CD4-positive, alpha-beta T cell (primary cell): ENCODE measurements at regions not wholly inside any gene's neighbourhood (a gene's known extent, or its start where the extent isn't known, plus 50 kb on each side); places are given as distances from the start of the nearest gene placed in this dataset.

Experiments used
- ATAC-seq: fragments of 200-7000 bp; cut with Tn5 transposase; one replicate; pipeline ENCODE4 v1.10.0; 2022; ENCODE audit warnings: mild to moderate bottlenecking; ENCODE audit not compliant: poor library complexity
- CTCF ChIA-PET: fragments of 350-600 bp; sonication (Branson Sonifier 250); formaldehyde crosslinking; loops from one replicate; lab custom pipeline; 2021; ENCODE audit warnings: antibody characterized with exemption, inconsistent platforms; lab: Charles Lee
- POLR2A ChIA-PET: fragments of 350-600 bp; sonication (Branson Sonifier 250); formaldehyde crosslinking; loops from one replicate; lab custom pipeline; 2021; ENCODE audit warnings: antibody characterized with exemption, inconsistent platforms; lab: Charles Lee
- DNase-seq, 14 experiments: peaks; one replicate each; pipeline ENCODE4 v3.0.0-alpha.2; 2013 to 2020; ENCODE audit warnings: mixed read lengths in 2 of 14
- H3K27ac ChIP-seq, 2 donors: one replicate each; pipeline versions ENCODE4 v1.5.1 to v1.7.0; 2013; ENCODE audit warnings: low read length in 2 of 2, low read depth in 1 of 2, mild to moderate bottlenecking in 1 of 2
- H3K27me3 ChIP-seq, 2 experiments: 1 replicate in 1 of 2; 2 replicates in 1 of 2; pipeline versions ENCODE4 v1.6.1 to v1.7.0; 2013; ENCODE audit warnings: low read length in 2 of 2, control low read depth in 1 of 2, mild to moderate bottlenecking in 1 of 2, moderate library complexity in 1 of 2; ENCODE audit not compliant: insufficient read depth in 2 of 2, control insufficient read depth in 1 of 2
- H3K36me3 ChIP-seq: one replicate; pipeline ENCODE4 v1.6.1; 2013; ENCODE audit warnings: low read length, control low read depth; ENCODE audit not compliant: insufficient read depth
- H3K4me1 ChIP-seq: one replicate; pipeline ENCODE4 v1.6.1; 2013; ENCODE audit warnings: low read length, control low read depth; ENCODE audit not compliant: insufficient read depth
- H3K4me3 ChIP-seq: one replicate; pipeline ENCODE4 v1.5.1; 2013; ENCODE audit warnings: mild to moderate bottlenecking, low read length, moderate library complexity
- H3K9me3 ChIP-seq, 2 experiments: 1 replicate in 1 of 2; 2 replicates in 1 of 2; pipeline versions ENCODE4 v1.6.1 to v1.7.0; 2013; ENCODE audit warnings: low read length in 2 of 2, mild to moderate bottlenecking in 2 of 2, control low read depth in 1 of 2, moderate library complexity in 1 of 2; ENCODE audit not compliant: control insufficient read depth in 1 of 2, insufficient read depth in 1 of 2
- H3K27ac Mint-ChIP-seq: one replicate; pipeline ENCODE4 v1.8.0; 2020; ENCODE audit warnings: mixed read lengths
- H3K27me3 Mint-ChIP-seq: one replicate; pipeline ENCODE4 v1.8.0; 2021; ENCODE audit warnings: mixed read lengths
- H3K36me3 Mint-ChIP-seq: one replicate; pipeline ENCODE4 v1.8.0; 2021; ENCODE audit warnings: low read depth, mixed read lengths
- H3K4me1 Mint-ChIP-seq: one replicate; pipeline ENCODE4 v1.8.0; 2021; ENCODE audit warnings: low read depth, mixed read lengths
- H3K4me3 Mint-ChIP-seq: one replicate; pipeline ENCODE4 v1.8.0; 2020; ENCODE audit warnings: mild to moderate bottlenecking, mixed read lengths
- H3K9me3 Mint-ChIP-seq: one replicate; pipeline ENCODE4 v1.8.0; 2020; ENCODE audit warnings: mixed read lengths
- intact Hi-C, 2 experiments: fragments of 100-400 bp; cut with DNase I in 1 of 2; cut with micrococcal nuclease in 1 of 2; formaldehyde crosslinking; loops; one replicate each; pipeline versions ENCODE4 v1.15.1 to v1.9.0; 2023 to 2025; cut with DNase I, micrococcal nuclease
- TF ChIP-seq, protein P1 (sequence below): fragments of 200-600 bp; IDR thresholded peaks from one replicate; pipeline ENCODE4 v1.8.0; 2022; ENCODE audit warnings: antibody characterized with exemption, mild to moderate bottlenecking

DNA sequence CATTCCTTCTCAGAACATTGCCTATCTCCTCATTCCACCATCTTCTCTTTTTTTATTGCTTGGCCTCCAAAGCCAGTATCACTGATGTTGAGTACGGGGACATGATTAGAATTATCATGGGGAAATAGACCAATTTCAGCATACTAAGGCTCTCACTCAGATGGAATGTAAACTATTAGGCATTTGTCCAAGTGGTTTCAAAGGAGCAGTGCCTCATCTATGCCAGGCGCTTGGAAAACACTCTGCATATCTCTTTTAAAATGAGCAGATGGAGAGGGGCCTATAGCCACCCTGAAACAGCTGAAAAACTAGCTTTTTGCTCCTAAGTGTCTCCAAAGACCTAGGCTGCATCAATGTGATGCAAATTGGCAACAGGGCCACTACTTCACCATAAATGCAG is 150.8 kb upstream of the DIPK2B start:
- no peaks in the 10 kb centered on the region for H3K36me3 ChIP-seq
- Mint-ChIP-seq H3K4me3 (no peak overlapping the region), H3K27me3 (no peaks in the 10 kb centered on the region), H3K36me3 (no peaks in the 10 kb centered on the region), H3K4me1 (no peaks in the 10 kb centered on the region), H3K27ac (no peak overlapping the region), H3K9me3 (no peaks in the 10 kb centered on the region)
- ATAC-seq (no peak), DNase-seq (no peak)
- no peak overlapping the region for H3K4me3 ChIP-seq
- intact Hi-C loops: no loop called here
- ChIA-PET POLR2A (no interaction called here), CTCF (no interaction called here)
- TF ChIP-seq, protein P1, sequence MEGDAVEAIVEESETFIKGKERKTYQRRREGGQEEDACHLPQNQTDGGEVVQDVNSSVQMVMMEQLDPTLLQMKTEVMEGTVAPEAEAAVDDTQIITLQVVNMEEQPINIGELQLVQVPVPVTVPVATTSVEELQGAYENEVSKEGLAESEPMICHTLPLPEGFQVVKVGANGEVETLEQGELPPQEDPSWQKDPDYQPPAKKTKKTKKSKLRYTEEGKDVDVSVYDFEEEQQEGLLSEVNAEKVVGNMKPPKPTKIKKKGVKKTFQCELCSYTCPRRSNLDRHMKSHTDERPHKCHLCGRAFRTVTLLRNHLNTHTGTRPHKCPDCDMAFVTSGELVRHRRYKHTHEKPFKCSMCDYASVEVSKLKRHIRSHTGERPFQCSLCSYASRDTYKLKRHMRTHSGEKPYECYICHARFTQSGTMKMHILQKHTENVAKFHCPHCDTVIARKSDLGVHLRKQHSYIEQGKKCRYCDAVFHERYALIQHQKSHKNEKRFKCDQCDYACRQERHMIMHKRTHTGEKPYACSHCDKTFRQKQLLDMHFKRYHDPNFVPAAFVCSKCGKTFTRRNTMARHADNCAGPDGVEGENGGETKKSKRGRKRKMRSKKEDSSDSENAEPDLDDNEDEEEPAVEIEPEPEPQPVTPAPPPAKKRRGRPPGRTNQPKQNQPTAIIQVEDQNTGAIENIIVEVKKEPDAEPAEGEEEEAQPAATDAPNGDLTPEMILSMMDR: no peak
- no peak overlapping the region for H3K27ac ChIP-seq
- no peaks in the 10 kb centered on the region for H3K4me1 ChIP-seq
- no peaks in the 10 kb centered on the region for H3K9me3 ChIP-seq
- H3K27me3 ChIP-seq: no peaks in the 10 kb centered on the region

DNA sequence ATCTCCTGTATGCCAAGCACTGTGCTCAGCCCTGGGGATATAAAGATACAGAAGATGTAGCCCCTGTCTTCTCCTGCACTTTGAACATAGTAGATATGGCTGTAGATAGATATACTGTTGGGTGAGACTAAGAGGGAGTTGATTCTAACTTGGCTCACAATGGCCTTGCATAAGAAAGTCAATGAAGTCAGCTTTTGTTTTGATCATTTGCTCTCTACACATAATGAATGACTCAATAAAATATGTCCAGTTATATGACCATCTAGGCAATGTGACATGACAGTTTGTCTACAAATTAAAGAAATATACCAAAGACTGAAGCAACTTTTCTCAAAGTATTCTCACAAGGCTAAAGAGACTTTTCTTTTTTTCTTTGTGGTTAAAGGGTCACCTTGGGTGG is 147.6 kb upstream of the DIPK2B start:
- Mint-ChIP-seq H3K27ac (no peak overlapping the region), H3K36me3 (no peaks in the 10 kb centered on the region), H3K9me3 (no peaks in the 10 kb centered on the region), H3K27me3 (no peaks in the 10 kb centered on the region), H3K4me1 (no peaks in the 10 kb centered on the region), H3K4me3 (no peak overlapping the region)
- no peaks in the 10 kb centered on the region for H3K4me1 ChIP-seq
- TF ChIP-seq, protein P1: no peak
- intact Hi-C loops: no loop called here
- no peaks in the 10 kb centered on the region for H3K36me3 ChIP-seq
- ChIA-PET CTCF (no interaction called here), POLR2A (no interaction called here)
- H3K27ac ChIP-seq: no peak overlapping the region
- no peak overlapping the region for H3K4me3 ChIP-seq
- DNase-seq: no peak
- no peak for ATAC-seq
- H3K9me3 ChIP-seq: no peaks in the 10 kb centered on the region
- no peaks in the 10 kb centered on the region for H3K27me3 ChIP-seq

DNA sequence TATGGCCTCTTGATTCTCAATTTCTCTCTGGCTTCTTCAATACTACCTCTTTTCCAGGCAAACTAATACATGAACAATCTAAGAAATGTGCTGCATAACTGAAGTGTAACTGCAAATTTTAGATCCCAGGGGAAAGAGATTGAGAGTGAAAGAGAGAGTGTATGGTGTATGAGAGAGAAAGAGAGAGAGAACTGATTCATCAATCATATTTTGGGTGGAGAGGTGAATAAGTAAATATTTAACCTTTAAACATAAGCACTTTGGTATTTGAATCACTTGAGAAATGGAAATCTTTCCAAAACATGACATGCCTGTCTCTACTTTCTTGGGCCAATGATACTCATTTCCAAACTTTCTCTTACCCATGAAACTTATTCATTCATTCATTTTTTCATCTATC is 147.2 kb upstream of the DIPK2B start:
- H3K4me3 Mint-ChIP-seq: no peak overlapping the region
- no peak overlapping the region for H3K27ac Mint-ChIP-seq
- H3K36me3 Mint-ChIP-seq: no peaks in the 10 kb centered on the region
- no peaks in the 10 kb centered on the region for H3K4me1 Mint-ChIP-seq
- H3K9me3 ChIP-seq: no peaks in the 10 kb centered on the region
- CTCF ChIA-PET: no interaction called here
- H3K36me3 ChIP-seq: no peaks in the 10 kb centered on the region
- intact Hi-C loops: no loop called here
- H3K27me3 Mint-ChIP-seq: no peaks in the 10 kb centered on the region
- H3K4me1 ChIP-seq: no peaks in the 10 kb centered on the region
- H3K27me3 ChIP-seq: no peaks in the 10 kb centered on the region
- POLR2A ChIA-PET: no interaction called here
- H3K4me3 ChIP-seq: no peak overlapping the region
- no peak for ATAC-seq
- no peak overlapping the region for H3K27ac ChIP-seq
- no peak for DNase-seq
- H3K9me3 Mint-ChIP-seq: no peaks in the 10 kb centered on the region
- TF ChIP-seq, protein P1: no peak
